Glutamatergic neuron (in vitro differentiated cells): ENCODE measurements at regions not wholly inside any gene's neighbourhood (a gene's known extent, or its start where the extent isn't known, plus 50 kb on each side); places are given as distances from the start of the nearest gene placed in this dataset.
A peak's percentile ranks its signal among the peaks of the same experiment; 100 is the strongest.

Experiments used
- DNase-seq: peaks from one replicate; pipeline ENCODE4 v3.0.0; 2022
- H3K27ac Mint-ChIP-seq: one replicate; pipeline ENCODE4 v1.8.0; 2020; ENCODE audit warnings: mild to moderate bottlenecking, mixed read lengths, inconsistent platforms; ENCODE audit not compliant: unreplicated experiment
- H3K27me3 Mint-ChIP-seq: one replicate; pipeline ENCODE4 v1.8.0; 2020; ENCODE audit warnings: mild to moderate bottlenecking, moderate library complexity, mixed read lengths, inconsistent platforms; ENCODE audit not compliant: unreplicated experiment
- H3K36me3 Mint-ChIP-seq: one replicate; pipeline ENCODE4 v1.8.0; 2020; ENCODE audit warnings: mild to moderate bottlenecking, mixed read lengths, inconsistent platforms; ENCODE audit not compliant: unreplicated experiment
- H3K4me1 Mint-ChIP-seq: one replicate; pipeline ENCODE4 v1.8.0; 2020; ENCODE audit warnings: mild to moderate bottlenecking, low read depth, mixed read lengths, inconsistent platforms; ENCODE audit not compliant: unreplicated experiment
- H3K4me3 Mint-ChIP-seq: one replicate; pipeline ENCODE4 v1.8.0; 2020; ENCODE audit warnings: mild to moderate bottlenecking, mixed read lengths, inconsistent platforms; ENCODE audit not compliant: unreplicated experiment
- H3K9me3 Mint-ChIP-seq: one replicate; pipeline ENCODE4 v1.8.0; 2020; ENCODE audit warnings: mild to moderate bottlenecking, moderate library complexity, mixed read lengths, inconsistent platforms; ENCODE audit not compliant: unreplicated experiment
- CTCF ChIP-seq: fragments of 200-600 bp; sonication (generic); IDR thresholded peaks from one replicate; pipeline ENCODE4 v1.5.0; 2021; ENCODE audit not compliant: partially characterized antibody, unreplicated experiment

GRCh38 chr4:128566693-128567092 is 242.8 kb upstream of the JADE1 start:
- no peak overlapping the region for H3K4me3 Mint-ChIP-seq
- H3K36me3 Mint-ChIP-seq = no peaks in the 10 kb centered on the region
- H3K4me1 Mint-ChIP-seq = peaks cover 8% of the 10 kb centered on the region
- H3K27me3 Mint-ChIP-seq = peaks cover 7% of the 10 kb centered on the region
- DNase-seq = no peak
- H3K27ac Mint-ChIP-seq = no peak overlapping the region
- no peak for TF ChIP-seq CTCF
- H3K9me3 Mint-ChIP-seq = peaks cover 1% of the 10 kb centered on the region

GRCh38 chr4:128565565-128566186 is 243.8 kb upstream of the JADE1 start:
- no peak overlapping the region for H3K4me3 Mint-ChIP-seq
- DNase-seq = peak; percentile 29
- H3K36me3 Mint-ChIP-seq = no peaks in the 10 kb centered on the region
- H3K9me3 Mint-ChIP-seq = no peaks in the 10 kb centered on the region
- no peak overlapping the region for H3K27ac Mint-ChIP-seq
- peaks cover 5% of the 10 kb centered on the region for H3K27me3 Mint-ChIP-seq
- peaks cover 8% of the 10 kb centered on the region for H3K4me1 Mint-ChIP-seq
- no peak for TF ChIP-seq CTCF

GRCh38 chr4:128565054-128565453 is 244.4 kb upstream of the JADE1 start:
- H3K9me3 Mint-ChIP-seq = no peaks in the 10 kb centered on the region
- no peak overlapping the region for H3K27ac Mint-ChIP-seq
- peaks cover 8% of the 10 kb centered on the region for H3K4me1 Mint-ChIP-seq
- H3K36me3 Mint-ChIP-seq = no peaks in the 10 kb centered on the region
- H3K27me3 Mint-ChIP-seq = peaks cover 5% of the 10 kb centered on the region
- H3K4me3 Mint-ChIP-seq = no peak overlapping the region
- DNase-seq = no peak
- TF ChIP-seq CTCF = no peak

GRCh38 chr4:128564081-128564630 is 245.3 kb upstream of the JADE1 start:
- Mint-ChIP-seq H3K27me3 (peaks cover 3% of the 10 kb centered on the region), H3K4me1 (peaks cover 8% of the 10 kb centered on the region), H3K9me3 (no peaks in the 10 kb centered on the region), H3K4me3 (no peak overlapping the region), H3K27ac (no peak overlapping the region), H3K36me3 (no peaks in the 10 kb centered on the region)
- DNase-seq = no peak
- no peak for TF ChIP-seq CTCF

GRCh38 chr4:128560754-128561495 is 248.6 kb upstream of the JADE1 start:
- H3K9me3 Mint-ChIP-seq = peaks cover 2% of the 10 kb centered on the region
- peaks cover 3% of the 10 kb centered on the region for H3K27me3 Mint-ChIP-seq
- H3K4me3 Mint-ChIP-seq = no peak overlapping the region
- no peak for TF ChIP-seq CTCF
- H3K4me1 Mint-ChIP-seq = peaks cover 11% of the 10 kb centered on the region
- DNase-seq = no peak
- no peak overlapping the region for H3K27ac Mint-ChIP-seq
- H3K36me3 Mint-ChIP-seq = no peaks in the 10 kb centered on the region
